HEK293 (cell line): ENCODE measurements at regions not wholly inside any gene's neighbourhood (a gene's known extent, or its start where the extent isn't known, plus 50 kb on each side); places are given as distances from the start of the nearest gene placed in this dataset.

ENCODE experiments used
- CTCF ChIA-PET: fragments of 350-600 bp; formaldehyde crosslinking; extraction: SDS; loops from one replicate; lab custom pipeline; 2021; ENCODE audit warnings: antibody characterized with exemption; lab: Yijun Ruan, JAX
- POLR2A ChIA-PET: fragments of 300-600 bp; formaldehyde crosslinking; extraction: SDS; loops from one replicate; lab custom pipeline; 2020; ENCODE audit warnings: antibody characterized with exemption, inconsistent platforms; lab: Yijun Ruan, JAX
- H3K27ac ChIP-seq: fragments of 200-500 bp; sonication (Bioruptor generic); 2 replicates; pipeline ENCODE4 v1.5.1; 2014; ENCODE audit warnings: low read depth, low read length, control low read depth, inconsistent platforms; ENCODE audit errors: extremely low read depth
- H3K36me3 ChIP-seq, 2 experiments: fragments of 200-500 bp in 1 of 2; sonication (Bioruptor generic) in 1 of 2; 1 replicate in 1 of 2; 2 replicates in 1 of 2; pipeline ENCODE4 v1.5.1; 2014 to 2017; ENCODE audit warnings: inconsistent platforms in 2 of 2, low read length in 2 of 2; ENCODE audit not compliant: control insufficient read depth in 2 of 2, insufficient read depth in 1 of 2
- H3K4me1 ChIP-seq: fragments of 200-500 bp; sonication (Bioruptor generic); 2 replicates; pipeline ENCODE4 v1.5.1; 2014; ENCODE audit warnings: mild to moderate bottlenecking, low read length, inconsistent platforms; ENCODE audit not compliant: control insufficient read depth, insufficient read depth
- H3K4me3 ChIP-seq: 2 replicates; pipeline ENCODE4 v1.5.1; 2011; ENCODE audit warnings: low read depth, mild to moderate bottlenecking, control low read depth, low read length, moderate library complexity
- H3K9me3 ChIP-seq: fragments of 200-500 bp; sonication (Bioruptor generic); 2 replicates; pipeline ENCODE4 v1.5.1; 2014; ENCODE audit warnings: low read depth, low read length, inconsistent platforms; ENCODE audit not compliant: control insufficient read depth, insufficient read depth
- KLF10 ChIP-seq: fragments of 450-650 bp; IDR thresholded peaks from 2 replicates; pipeline ENCODE4 v1.5.1; 2018; ENCODE audit warnings: missing biosample characterization, mild to moderate bottlenecking, missing genetic modification characterization
- KLF7 ChIP-seq: fragments of 450-650 bp; formaldehyde crosslinking; IDR thresholded peaks from 2 replicates; pipeline ENCODE4 v1.5.1; 2016; ENCODE audit warnings: missing biosample characterization, missing genetic modification characterization, borderline replicate concordance
- KLF8 ChIP-seq: fragments of 450-650 bp; formaldehyde crosslinking; IDR thresholded peaks from 2 replicates; pipeline ENCODE4 v1.5.1; 2016; ENCODE audit warnings: missing biosample characterization, missing genetic modification characterization
- PRDM2 ChIP-seq: fragments of 450-650 bp; formaldehyde crosslinking; IDR thresholded peaks from 2 replicates; pipeline ENCODE4 v1.5.1; 2016; ENCODE audit warnings: missing biosample characterization, missing genetic modification characterization, borderline replicate concordance
- ZBTB7A ChIP-seq: fragments of 450-650 bp; formaldehyde crosslinking; IDR thresholded peaks from 2 replicates; pipeline ENCODE4 v1.5.1; 2016; ENCODE audit warnings: low read depth, missing biosample characterization, missing genetic modification characterization
- ZNF114 ChIP-seq: fragments of 450-650 bp; formaldehyde crosslinking; IDR thresholded peaks from 2 replicates; pipeline ENCODE4 v1.5.0; 2017; ENCODE audit warnings: missing biosample characterization, missing genetic modification characterization
- ZNF146 ChIP-seq: fragments of 450-650 bp; formaldehyde crosslinking; IDR thresholded peaks from 2 replicates; pipeline ENCODE4 v1.5.1; 2016; ENCODE audit warnings: missing biosample characterization, missing genetic modification characterization
- ZNF214 ChIP-seq: fragments of 450-650 bp; formaldehyde crosslinking; IDR thresholded peaks from 2 replicates; pipeline ENCODE4 v1.5.1; 2017; ENCODE audit warnings: missing biosample characterization, mild to moderate bottlenecking, missing genetic modification characterization, borderline replicate concordance
- ZNF221 ChIP-seq: fragments of 450-650 bp; formaldehyde crosslinking; IDR thresholded peaks from 2 replicates; pipeline ENCODE4 v1.5.1; 2017; ENCODE audit warnings: missing biosample characterization, missing genetic modification characterization, borderline replicate concordance
- ZNF324 ChIP-seq: fragments of 450-650 bp; formaldehyde crosslinking; IDR thresholded peaks from 2 replicates; pipeline ENCODE4 v1.5.1; 2016; ENCODE audit warnings: missing biosample characterization, missing genetic modification characterization
- ZNF335 ChIP-seq: fragments of 450-650 bp; formaldehyde crosslinking; conservative IDR thresholded peaks from 2 replicates; pipeline ENCODE4 v1.5.1; 2016; ENCODE audit warnings: missing biosample characterization, missing genetic modification characterization
- ZNF423 ChIP-seq: fragments of 450-650 bp; formaldehyde crosslinking; IDR thresholded peaks from 2 replicates; pipeline ENCODE4 v1.5.1; 2016; ENCODE audit warnings: missing biosample characterization, missing genetic modification characterization
- ZNF658 ChIP-seq: fragments of 450-650 bp; formaldehyde crosslinking; IDR thresholded peaks from 2 replicates; pipeline ENCODE4; 2016; ENCODE audit warnings: missing biosample characterization, missing genetic modification characterization
- ZNF701 ChIP-seq: fragments of 450-650 bp; formaldehyde crosslinking; IDR thresholded peaks from 2 replicates; pipeline ENCODE4 v1.5.1; 2016; ENCODE audit warnings: missing biosample characterization, missing genetic modification characterization
- ZNF791 ChIP-seq: fragments of 450-650 bp; formaldehyde crosslinking; IDR thresholded peaks from 2 replicates; pipeline ENCODE4 v1.5.1; 2016; ENCODE audit warnings: missing biosample characterization, missing genetic modification characterization
- TF ChIP-seq, protein P1 (sequence below): fragments of 450-650 bp; formaldehyde crosslinking; IDR thresholded peaks from 2 replicates; pipeline ENCODE4 v1.5.1; 2016; ENCODE audit warnings: missing biosample characterization, missing genetic modification characterization

GRCh38 chr16:61480250-61480649 lies 556.0 kb downstream of the CDH8 start:
- Histone ChIP-seq H3K9me3 (no peaks in the 10 kb centered on the region), H3K4me3 (no peak overlapping the region), H3K27ac (no peak overlapping the region), H3K4me1 (no peaks in the 10 kb centered on the region), H3K36me3 (no peaks in the 10 kb centered on the region)
- TF ChIP-seq ZNF221 (no peak), KLF8 (tag by site-specific recombination) (no peak), ZNF658 (tag by site-specific recombination) (no peak), ZNF214 (no peak), ZNF335 (tag by site-specific recombination) (no peak)
- POLR2A ChIA-PET = no interaction called here
- CTCF ChIA-PET = no interaction called here

- Histone ChIP-seq H3K9me3 (no peaks in the 10 kb centered on the region), H3K4me1 (no peaks in the 10 kb centered on the region), H3K4me3 (no peak overlapping the region), H3K36me3 (no peaks in the 10 kb centered on the region), H3K27ac (no peak overlapping the region)
- POLR2A ChIA-PET = no interaction called here
- CTCF ChIA-PET = interaction anchor here (0.5 kb wide), 1 partner anchor 105 kb away, joined by 3 read pairs; no protein-coding TSS in a partner anchor
- TF ChIP-seq ZNF114 (tag by site-specific recombination) = no peak
- no peak for TF ChIP-seq KLF10 (tag by site-specific recombination)
- TF ChIP-seq ZBTB7A (tag by site-specific recombination) = no peak
- TF ChIP-seq ZNF791 (tag by site-specific recombination) = no peak
- TF ChIP-seq ZNF701 (tag by site-specific recombination) = no peak
These were observed 564.5 kb downstream of the CDH8 start for GRCh38 chr16:61471737-61472136.

DNA sequence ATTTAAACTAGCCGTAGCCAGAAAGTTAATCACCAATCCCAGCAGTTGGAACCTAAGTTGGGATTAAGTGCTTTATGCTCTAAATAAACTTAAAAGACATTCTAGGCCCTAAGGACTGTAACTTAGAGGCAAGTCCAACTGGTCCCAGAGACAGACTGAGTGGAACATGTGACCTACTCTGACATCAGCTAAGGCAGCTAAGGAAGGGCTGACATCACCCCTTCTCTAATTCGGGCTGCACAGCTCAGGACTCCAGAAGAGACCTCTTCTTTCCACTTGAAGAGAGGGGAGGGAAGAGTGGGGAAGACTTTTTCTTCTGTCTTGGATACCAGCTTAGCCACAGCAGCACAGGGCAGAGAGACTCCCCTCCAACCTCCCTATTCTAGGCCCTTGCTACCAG lies 565.2 kb downstream of the CDH8 start:
- ChIA-PET CTCF (interaction anchor here (0.5 kb wide), 1 partner anchor 106 kb away, joined by 3 read pairs; no protein-coding TSS in a partner anchor), POLR2A (no interaction called here)
- TF ChIP-seq ZNF146 (tag by site-specific recombination) (no peak), ZNF324 (no peak), PRDM2 (tag by site-specific recombination) (no peak)
- TF ChIP-seq, all 188 proteins: peak for 0
- Histone ChIP-seq H3K4me3 (no peak overlapping the region), H3K27ac (no peak overlapping the region), H3K4me1 (no peaks in the 10 kb centered on the region), H3K9me3 (no peaks in the 10 kb centered on the region), H3K36me3 (no peaks in the 10 kb centered on the region)

DNA sequence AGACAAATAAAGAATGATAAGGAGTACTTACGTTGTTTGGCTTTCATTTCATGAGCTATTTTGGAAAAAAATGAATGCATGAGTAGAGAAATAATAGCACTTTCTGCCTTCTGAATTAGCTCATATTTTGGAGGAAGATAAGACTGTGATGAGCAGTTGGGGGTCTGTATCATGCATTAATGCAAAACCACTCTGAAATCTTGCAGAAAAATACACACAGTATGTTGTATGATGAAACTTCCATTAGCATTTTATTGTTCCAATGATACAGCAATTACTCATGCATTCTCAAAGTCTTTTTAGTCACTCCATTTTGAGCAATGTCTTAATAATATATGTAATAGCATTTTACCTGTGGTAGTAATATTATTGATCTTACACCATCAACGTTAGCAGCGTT lies 571.0 kb downstream of the CDH8 start:
- TF ChIP-seq KLF7 (tag by site-specific recombination) (no peak), ZNF423 (tag by site-specific recombination) (no peak)
- TF ChIP-seq, protein P1, sequence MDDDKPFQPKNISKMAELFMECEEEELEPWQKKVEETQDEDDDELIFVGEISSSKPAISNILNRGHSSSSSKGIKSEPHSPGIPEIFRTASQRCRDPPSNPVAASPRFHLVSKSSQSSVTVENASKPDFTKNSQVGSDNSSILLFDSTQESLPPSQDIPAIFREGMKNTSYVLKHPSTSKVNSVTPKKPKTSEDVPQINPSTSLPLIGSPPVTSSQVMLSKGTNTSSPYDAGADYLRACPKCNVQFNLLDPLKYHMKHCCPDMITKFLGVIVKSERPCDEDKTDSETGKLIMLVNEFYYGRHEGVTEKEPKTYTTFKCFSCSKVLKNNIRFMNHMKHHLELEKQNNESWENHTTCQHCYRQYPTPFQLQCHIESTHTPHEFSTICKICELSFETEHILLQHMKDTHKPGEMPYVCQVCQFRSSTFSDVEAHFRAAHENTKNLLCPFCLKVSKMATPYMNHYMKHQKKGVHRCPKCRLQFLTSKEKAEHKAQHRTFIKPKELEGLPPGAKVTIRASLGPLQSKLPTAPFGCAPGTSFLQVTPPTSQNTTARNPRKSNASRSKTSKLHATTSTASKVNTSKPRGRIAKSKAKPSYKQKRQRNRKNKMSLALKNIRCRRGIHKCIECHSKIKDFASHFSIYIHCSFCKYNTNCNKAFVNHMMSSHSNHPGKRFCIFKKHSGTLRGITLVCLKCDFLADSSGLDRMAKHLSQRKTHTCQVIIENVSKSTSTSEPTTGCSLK (tag by site-specific recombination) = no peak
- no peaks in the 10 kb centered on the region for H3K36me3 ChIP-seq
- H3K4me3 ChIP-seq = no peak overlapping the region
- H3K27ac ChIP-seq = no peak overlapping the region
- no peaks in the 10 kb centered on the region for H3K4me1 ChIP-seq
- POLR2A ChIA-PET = no interaction called here
- no peaks in the 10 kb centered on the region for H3K9me3 ChIP-seq
- CTCF ChIA-PET = no interaction called here
